CD4-positive, alpha-beta T cell treated with Interleukin-4 for 1 hour (primary cell): ENCODE measurements at regions not wholly inside any gene's neighbourhood (a gene's known extent, or its start where the extent isn't known, plus 50 kb on each side); places are given as distances from the start of the nearest gene placed in this dataset.
"Not testable (repeated sequence)": the region's sequence is repeated elsewhere in the genome, so short reads cannot be mapped to it uniquely, and the experiment has no call there.

Experiments used
- DNase-seq, 2 donors: peaks; one replicate each; pipeline ENCODE4 v3.0.0-alpha.2; 2020 to 2022

- DNase-seq, result not testable (repeated sequence)
These were observed 1288.5 kb downstream of the RPIA start for GRCh38 chr2:89979826-89980537.

GRCh38 chr2:89982246-89982645 is 1290.8 kb downstream of the RPIA start:
- DNase-seq, result not testable (repeated sequence)

GRCh38 chr2:89985650-89986049 is 1294.2 kb downstream of the RPIA start:
- DNase-seq, result not testable (repeated sequence)

GRCh38 chr2:89986532-89986931 is 1295.1 kb downstream of the RPIA start:
- DNase-seq, result not testable (repeated sequence)

- not testable (repeated sequence) for DNase-seq
These were observed 1305.3 kb downstream of the RPIA start for GRCh38 chr2:89996779-89997178.

GRCh38 chr2:90004553-90004952 is 1313.1 kb downstream of the RPIA start:
- not testable (repeated sequence) for DNase-seq

- DNase-seq, result not testable (repeated sequence)
These were observed 1319.1 kb downstream of the RPIA start for GRCh38 chr2:90010442-90011100.

GRCh38 chr2:90011101-90011443 is 1319.6 kb downstream of the RPIA start:
- not testable (repeated sequence) for DNase-seq

GRCh38 chr2:90019908-90020307 is 1328.4 kb downstream of the RPIA start:
- DNase-seq, result not testable (repeated sequence)

- DNase-seq, result not testable (repeated sequence)
These were observed 1329.8 kb downstream of the RPIA start for GRCh38 chr2:90021234-90021633.

GRCh38 chr2:90027231-90027643 is 1335.8 kb downstream of the RPIA start:
- DNase-seq, result not testable (repeated sequence)

- DNase-seq, result peak in 1 of 2 donors; percentile 19
These were observed 1337.1 kb downstream of the RPIA start for GRCh38 chr2:90028381-90029079.

- not testable (repeated sequence) for DNase-seq
These were observed 1337.6 kb downstream of the RPIA start for GRCh38 chr2:90029080-90029428.

GRCh38 chr2:90032269-90032668 is 1340.8 kb downstream of the RPIA start:
- not testable (repeated sequence) for DNase-seq

- not testable (repeated sequence) for DNase-seq
These were observed 1344.9 kb downstream of the RPIA start for GRCh38 chr2:90036335-90036734.

GRCh38 chr2:90039093-90039492 is 1347.6 kb downstream of the RPIA start:
- not testable (repeated sequence) for DNase-seq

GRCh38 chr2:90047776-90048175 is 1356.3 kb downstream of the RPIA start:
- DNase-seq, result not testable (repeated sequence)

- DNase-seq, result not testable (repeated sequence)
These were observed 1360.7 kb downstream of the RPIA start for GRCh38 chr2:90052113-90052631.

GRCh38 chr2:90069290-90069894 is 1377.9 kb downstream of the RPIA start:
- DNase-seq, result no peak

- no peak for DNase-seq
These were observed 1384.8 kb downstream of the RPIA start for GRCh38 chr2:90076311-90076710.

GRCh38 chr2:90077948-90078347 is 1386.5 kb downstream of the RPIA start:
- DNase-seq, result no peak

GRCh38 chr2:90079374-90079773 is 1387.9 kb downstream of the RPIA start:
- DNase-seq, result no peak

GRCh38 chr2:90087792-90088191 is 1396.3 kb downstream of the RPIA start:
- not testable (repeated sequence) for DNase-seq
